ENCODE measurements at regions not wholly inside any gene's neighbourhood (a gene's known extent, or its start where the extent isn't known, plus 50 kb on each side); places are given as distances from the start of the nearest gene placed in this dataset.
"Not testable (repeated sequence)": the region's sequence is repeated elsewhere in the genome, so short reads cannot be mapped to it uniquely, and the experiment has no call there.

- no peak overlapping the region for H3K27ac ChIP-seq (replicated peaks)
- H3K27me3 ChIP-seq (ENCODE audit: insufficient read depth, poor library complexity, severe bottlenecking): no peaks in the 10 kb centered on the region
- no peak for DNase-seq (ENCODE audit: low read depth in 1 of 2, low spot score in 1 of 2)
- no peak overlapping the region for H3K4me3 ChIP-seq (replicated peaks; ENCODE audit: insufficient read depth, low read length)
- no peak for TF ChIP-seq SPI1 (IDR thresholded peaks at IDR 0.05; ENCODE audit: borderline replicate concordance, low read depth)
- TF ChIP-seq POLR2AphosphoS5 (IDR thresholded peaks at IDR 0.05; ENCODE audit: low read depth): no peak
- TF ChIP-seq, protein P1, sequence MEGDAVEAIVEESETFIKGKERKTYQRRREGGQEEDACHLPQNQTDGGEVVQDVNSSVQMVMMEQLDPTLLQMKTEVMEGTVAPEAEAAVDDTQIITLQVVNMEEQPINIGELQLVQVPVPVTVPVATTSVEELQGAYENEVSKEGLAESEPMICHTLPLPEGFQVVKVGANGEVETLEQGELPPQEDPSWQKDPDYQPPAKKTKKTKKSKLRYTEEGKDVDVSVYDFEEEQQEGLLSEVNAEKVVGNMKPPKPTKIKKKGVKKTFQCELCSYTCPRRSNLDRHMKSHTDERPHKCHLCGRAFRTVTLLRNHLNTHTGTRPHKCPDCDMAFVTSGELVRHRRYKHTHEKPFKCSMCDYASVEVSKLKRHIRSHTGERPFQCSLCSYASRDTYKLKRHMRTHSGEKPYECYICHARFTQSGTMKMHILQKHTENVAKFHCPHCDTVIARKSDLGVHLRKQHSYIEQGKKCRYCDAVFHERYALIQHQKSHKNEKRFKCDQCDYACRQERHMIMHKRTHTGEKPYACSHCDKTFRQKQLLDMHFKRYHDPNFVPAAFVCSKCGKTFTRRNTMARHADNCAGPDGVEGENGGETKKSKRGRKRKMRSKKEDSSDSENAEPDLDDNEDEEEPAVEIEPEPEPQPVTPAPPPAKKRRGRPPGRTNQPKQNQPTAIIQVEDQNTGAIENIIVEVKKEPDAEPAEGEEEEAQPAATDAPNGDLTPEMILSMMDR (IDR thresholded peaks at IDR 0.05; ENCODE audit: insufficient read depth, low read length): no peak
- no peak for TF ChIP-seq REST (IDR thresholded peaks at IDR 0.05; ENCODE audit: insufficient replicate concordance, low read depth)
- no peak for TF ChIP-seq GABPA (IDR thresholded peaks at IDR 0.05; ENCODE audit: low read depth)
These were observed 76.2 kb upstream of the ICA1 start for GRCh38 chr7:8338206-8338605.

DNA sequence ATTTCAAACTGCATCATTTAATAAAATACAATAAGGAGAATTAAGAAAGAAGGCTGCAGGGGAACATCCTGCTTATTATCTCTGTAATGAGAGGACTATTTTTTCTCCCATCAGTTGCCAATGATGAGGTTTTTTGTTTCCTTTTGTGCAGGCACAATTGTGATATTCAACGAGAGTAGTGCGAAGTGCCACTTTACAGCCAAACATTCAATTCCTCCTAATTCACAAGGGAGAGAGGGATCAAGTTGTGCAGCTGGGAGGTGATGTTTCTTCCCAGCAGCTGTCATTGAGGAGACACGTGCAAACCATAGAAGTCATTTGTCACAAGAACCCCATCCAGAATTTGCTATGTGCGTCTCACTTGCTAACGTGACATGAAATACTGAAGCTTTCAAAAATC lies 81.6 kb upstream of the ICA1 start:
- no peak overlapping the region for H3K27ac ChIP-seq (replicated peaks)
- no peak for TF ChIP-seq POLR2AphosphoS5 (IDR thresholded peaks at IDR 0.05; ENCODE audit: low read depth)
- TF ChIP-seq GABPA (IDR thresholded peaks at IDR 0.05; ENCODE audit: low read depth): no peak
- TF ChIP-seq, protein P1 (IDR thresholded peaks at IDR 0.05; ENCODE audit: insufficient read depth, low read length): no peak
- no peak for TF ChIP-seq SPI1 (IDR thresholded peaks at IDR 0.05; ENCODE audit: borderline replicate concordance, low read depth)
- no peak for TF ChIP-seq REST (IDR thresholded peaks at IDR 0.05; ENCODE audit: insufficient replicate concordance, low read depth)
- no peak overlapping the region for H3K4me3 ChIP-seq (replicated peaks; ENCODE audit: insufficient read depth, low read length)
- no peaks in the 10 kb centered on the region for H3K27me3 ChIP-seq (ENCODE audit: insufficient read depth, poor library complexity, severe bottlenecking)
- DNase-seq (ENCODE audit: low read depth in 1 of 2, low spot score in 1 of 2): no peak

- H3K27me3 ChIP-seq (ENCODE audit: insufficient read depth, poor library complexity, severe bottlenecking); H3K27ac ChIP-seq (replicated peaks); DNase-seq (ENCODE audit: low read depth in 1 of 2, low spot score in 1 of 2); H3K4me3 ChIP-seq (replicated peaks; ENCODE audit: insufficient read depth, low read length): not testable (repeated sequence)
These were observed 85.4 kb upstream of the ICA1 start for GRCh38 chr7:8347395-8347794.

GRCh38 chr7:8351654-8352053 lies 81.8 kb upstream of the NXPH1 start:
- not testable (repeated sequence) for H3K27ac ChIP-seq (replicated peaks); H3K4me3 ChIP-seq (replicated peaks; ENCODE audit: insufficient read depth, low read length); DNase-seq (ENCODE audit: low read depth in 1 of 2, low spot score in 1 of 2); H3K27me3 ChIP-seq (ENCODE audit: insufficient read depth, poor library complexity, severe bottlenecking)

DNA sequence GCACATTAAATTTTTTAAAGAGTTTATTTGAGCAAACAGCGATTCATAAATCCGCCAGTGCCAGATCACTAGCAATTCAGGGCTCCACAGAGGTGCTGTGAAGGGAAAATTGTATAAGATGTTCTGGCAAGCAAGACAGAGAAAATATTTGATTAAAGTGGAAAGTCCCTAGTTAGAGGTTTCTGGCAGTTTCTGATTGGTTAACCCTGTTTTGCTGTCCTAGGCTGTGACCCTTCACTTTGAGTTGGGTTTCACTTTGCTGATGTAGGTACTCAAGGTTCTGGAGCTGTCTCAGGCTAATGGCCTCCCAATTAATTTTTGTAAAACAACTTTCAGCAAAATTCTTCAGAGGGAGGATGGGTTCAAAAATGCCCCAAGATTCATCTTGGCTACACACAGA lies 79.4 kb upstream of the NXPH1 start:
- no peak for DNase-seq (ENCODE audit: low read depth in 1 of 2, low spot score in 1 of 2)
- TF ChIP-seq, protein P1 (IDR thresholded peaks at IDR 0.05; ENCODE audit: insufficient read depth, low read length): no peak
- TF ChIP-seq GABPA (IDR thresholded peaks at IDR 0.05; ENCODE audit: low read depth): no peak
- H3K27me3 ChIP-seq (ENCODE audit: insufficient read depth, poor library complexity, severe bottlenecking): no peaks in the 10 kb centered on the region
- H3K27ac ChIP-seq (replicated peaks): no peak overlapping the region
- H3K4me3 ChIP-seq (replicated peaks; ENCODE audit: insufficient read depth, low read length): no peak overlapping the region

Measured in HL-60 (cell line).